HFFc6 (cell line): ENCODE measurements at regions not wholly inside any gene's neighbourhood (a gene's known extent, or its start where the extent isn't known, plus 50 kb on each side); places are given as distances from the start of the nearest gene placed in this dataset.

ENCODE experiments used
- DNase-seq: peaks from one replicate; pipeline ENCODE4 v3.0.0-alpha.2; 2018
- H3K27ac Mint-ChIP-seq: 2 replicates; pipeline ENCODE4 v1.8.0; 2020; ENCODE audit warnings: mild to moderate bottlenecking, mixed read lengths
- H3K27me3 Mint-ChIP-seq: 2 replicates; pipeline ENCODE4 v1.8.0; 2021; ENCODE audit warnings: mild to moderate bottlenecking, moderate library complexity, mixed read lengths; ENCODE audit not compliant: insufficient read depth
- H3K36me3 Mint-ChIP-seq: 2 replicates; pipeline ENCODE4 v1.8.0; 2021; ENCODE audit warnings: low read depth, mixed read lengths
- H3K4me1 Mint-ChIP-seq: 2 replicates; pipeline ENCODE4 v1.8.0; 2020; ENCODE audit warnings: low read depth, mixed read lengths
- H3K4me3 Mint-ChIP-seq: 2 replicates; pipeline ENCODE4 v1.8.0; 2020; ENCODE audit warnings: mild to moderate bottlenecking, moderate library complexity, mixed read lengths
- H3K9me3 Mint-ChIP-seq: 2 replicates; pipeline ENCODE4 v1.8.0; 2020; ENCODE audit warnings: mild to moderate bottlenecking, mixed read lengths
- TF ChIP-seq, protein P1 (sequence below): fragments of 200-600 bp; sonication (generic); IDR thresholded peaks from 2 replicates; pipeline ENCODE4 v1.5.0; 2021; ENCODE audit warnings: antibody characterized with exemption, mild to moderate bottlenecking

DNA sequence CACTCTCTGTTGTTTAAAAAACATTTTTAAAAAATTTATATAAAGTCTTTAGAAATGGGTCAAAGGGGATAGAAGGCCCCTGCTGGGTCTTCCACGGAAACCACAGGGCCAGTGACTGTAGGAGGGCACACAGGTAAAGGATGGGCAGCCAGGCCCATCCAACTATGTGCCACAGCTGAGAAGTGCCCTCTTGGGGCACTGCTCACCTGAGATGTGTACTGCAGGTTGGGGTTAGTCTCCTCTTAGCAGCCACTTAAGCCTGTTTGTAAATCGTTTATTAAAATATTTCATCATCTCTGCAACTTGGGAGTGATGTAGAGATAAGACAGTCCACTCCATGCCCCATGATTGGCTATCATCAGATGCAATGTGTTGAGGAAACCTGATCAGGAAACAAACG, 222.4 kb downstream of the DIRAS2 start:
- no peak overlapping the region for H3K27ac Mint-ChIP-seq
- DNase-seq = no peak
- TF ChIP-seq, protein P1, sequence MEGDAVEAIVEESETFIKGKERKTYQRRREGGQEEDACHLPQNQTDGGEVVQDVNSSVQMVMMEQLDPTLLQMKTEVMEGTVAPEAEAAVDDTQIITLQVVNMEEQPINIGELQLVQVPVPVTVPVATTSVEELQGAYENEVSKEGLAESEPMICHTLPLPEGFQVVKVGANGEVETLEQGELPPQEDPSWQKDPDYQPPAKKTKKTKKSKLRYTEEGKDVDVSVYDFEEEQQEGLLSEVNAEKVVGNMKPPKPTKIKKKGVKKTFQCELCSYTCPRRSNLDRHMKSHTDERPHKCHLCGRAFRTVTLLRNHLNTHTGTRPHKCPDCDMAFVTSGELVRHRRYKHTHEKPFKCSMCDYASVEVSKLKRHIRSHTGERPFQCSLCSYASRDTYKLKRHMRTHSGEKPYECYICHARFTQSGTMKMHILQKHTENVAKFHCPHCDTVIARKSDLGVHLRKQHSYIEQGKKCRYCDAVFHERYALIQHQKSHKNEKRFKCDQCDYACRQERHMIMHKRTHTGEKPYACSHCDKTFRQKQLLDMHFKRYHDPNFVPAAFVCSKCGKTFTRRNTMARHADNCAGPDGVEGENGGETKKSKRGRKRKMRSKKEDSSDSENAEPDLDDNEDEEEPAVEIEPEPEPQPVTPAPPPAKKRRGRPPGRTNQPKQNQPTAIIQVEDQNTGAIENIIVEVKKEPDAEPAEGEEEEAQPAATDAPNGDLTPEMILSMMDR = no peak
- peaks cover 24% of the 10 kb centered on the region for H3K9me3 Mint-ChIP-seq
- no peaks in the 10 kb centered on the region for H3K36me3 Mint-ChIP-seq
- no peaks in the 10 kb centered on the region for H3K4me1 Mint-ChIP-seq
- H3K4me3 Mint-ChIP-seq = no peak overlapping the region
- no peaks in the 10 kb centered on the region; the same call in 1 of the 2 replicates for H3K27me3 Mint-ChIP-seq

DNA sequence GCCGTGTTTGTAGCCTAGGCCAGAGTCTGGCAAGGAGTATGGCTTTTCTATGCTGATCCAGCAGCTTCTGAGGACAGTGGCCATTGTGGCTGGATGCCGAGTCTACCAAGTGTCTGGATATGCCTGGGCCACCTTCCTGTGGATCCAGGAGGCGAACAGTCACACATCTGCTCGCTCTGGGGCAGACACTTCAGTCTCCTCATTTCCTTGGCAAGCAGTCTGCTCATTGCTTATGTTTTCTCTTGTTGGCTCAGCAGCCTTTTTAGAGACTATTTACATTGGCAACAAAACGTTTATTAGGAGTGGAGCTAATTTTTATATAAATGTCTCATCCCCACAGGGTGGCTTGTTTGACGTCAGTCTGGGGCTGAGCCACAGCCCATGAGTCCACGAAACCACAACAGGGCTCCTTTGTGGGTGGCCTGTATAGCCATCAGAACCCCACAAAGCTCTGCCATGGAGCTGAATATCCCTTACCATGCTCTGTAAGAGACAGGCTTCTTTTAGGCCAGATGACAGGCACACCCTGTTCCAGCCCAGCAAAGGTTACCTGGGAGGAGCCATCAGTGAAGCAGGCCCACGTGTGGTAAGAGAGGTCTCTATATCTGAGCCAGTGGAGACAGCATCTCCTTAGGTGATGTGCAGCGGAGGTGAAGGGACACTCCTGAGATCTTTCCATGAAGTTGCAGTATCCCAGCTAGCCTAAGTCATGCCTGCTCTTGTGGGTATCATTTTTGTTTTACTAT, 221.7 kb downstream of the DIRAS2 start:
- H3K36me3 Mint-ChIP-seq = no peaks in the 10 kb centered on the region
- peaks cover 24% of the 10 kb centered on the region for H3K9me3 Mint-ChIP-seq
- no peak for DNase-seq
- H3K27me3 Mint-ChIP-seq = no peaks in the 10 kb centered on the region; the same call in 1 of the 2 replicates
- no peaks in the 10 kb centered on the region for H3K4me1 Mint-ChIP-seq
- no peak overlapping the region for H3K27ac Mint-ChIP-seq
- no peak overlapping the region for H3K4me3 Mint-ChIP-seq
- TF ChIP-seq, protein P1 = no peak

DNA sequence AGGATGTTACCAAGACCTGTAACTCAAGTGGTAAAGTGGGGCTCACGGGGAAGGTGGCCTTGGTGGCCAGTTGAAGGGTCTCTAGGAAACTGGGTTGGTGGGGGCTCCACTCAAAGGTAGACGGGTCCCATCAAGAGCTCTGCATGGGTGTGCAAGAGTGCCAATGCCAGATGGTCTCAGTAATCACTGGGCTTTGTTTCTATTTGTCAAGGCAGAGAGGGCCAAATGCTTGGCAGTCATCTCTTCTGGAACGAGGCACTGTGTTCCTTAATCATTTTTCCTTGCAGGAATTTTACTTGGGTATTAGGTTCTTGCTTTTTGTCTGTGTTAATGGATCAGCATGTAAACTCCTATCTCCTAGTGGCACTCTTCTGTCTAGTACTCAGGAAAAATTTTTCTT, 220.8 kb downstream of the DIRAS2 start:
- Mint-ChIP-seq H3K27me3 (no peaks in the 10 kb centered on the region; the same call in 1 of the 2 replicates), H3K4me3 (no peak overlapping the region), H3K27ac (no peak overlapping the region), H3K4me1 (no peaks in the 10 kb centered on the region), H3K36me3 (no peaks in the 10 kb centered on the region), H3K9me3 (peaks cover 24% of the 10 kb centered on the region)
- TF ChIP-seq, protein P1 = no peak
- no peak for DNase-seq

DNA sequence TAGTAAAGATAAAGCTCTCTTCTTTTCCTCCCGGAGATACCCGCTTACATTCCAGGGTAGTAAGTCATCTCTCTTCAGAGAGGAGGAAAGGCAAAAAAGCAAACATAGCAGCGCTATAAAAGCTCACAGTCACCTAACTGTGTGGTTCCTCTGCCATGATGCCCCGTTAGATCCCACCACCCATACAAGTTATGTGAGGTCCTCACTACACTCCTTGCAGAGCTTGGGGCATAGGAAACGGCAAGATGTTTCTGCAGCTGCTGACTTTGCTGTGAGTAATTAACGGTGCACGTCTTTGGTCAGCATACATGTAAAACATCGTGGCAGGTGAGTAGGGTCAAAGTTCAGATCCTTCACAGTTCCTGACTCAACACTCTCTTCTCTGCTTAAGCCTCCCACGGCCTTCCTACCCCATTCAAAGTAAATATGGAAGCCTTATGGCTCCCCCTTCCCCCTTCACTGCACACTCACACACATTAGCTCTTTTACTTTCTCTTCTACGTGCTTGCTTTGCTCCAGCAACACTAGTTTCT, 218.9 kb downstream of the DIRAS2 start:
- no peak overlapping the region for H3K4me3 Mint-ChIP-seq
- no peak for DNase-seq
- no peaks in the 10 kb centered on the region for H3K36me3 Mint-ChIP-seq
- H3K27me3 Mint-ChIP-seq = no peaks in the 10 kb centered on the region; the same call in 1 of the 2 replicates
- no peak overlapping the region for H3K27ac Mint-ChIP-seq
- TF ChIP-seq, protein P1 = no peak
- H3K9me3 Mint-ChIP-seq = peaks cover 14% of the 10 kb centered on the region
- no peaks in the 10 kb centered on the region for H3K4me1 Mint-ChIP-seq

DNA sequence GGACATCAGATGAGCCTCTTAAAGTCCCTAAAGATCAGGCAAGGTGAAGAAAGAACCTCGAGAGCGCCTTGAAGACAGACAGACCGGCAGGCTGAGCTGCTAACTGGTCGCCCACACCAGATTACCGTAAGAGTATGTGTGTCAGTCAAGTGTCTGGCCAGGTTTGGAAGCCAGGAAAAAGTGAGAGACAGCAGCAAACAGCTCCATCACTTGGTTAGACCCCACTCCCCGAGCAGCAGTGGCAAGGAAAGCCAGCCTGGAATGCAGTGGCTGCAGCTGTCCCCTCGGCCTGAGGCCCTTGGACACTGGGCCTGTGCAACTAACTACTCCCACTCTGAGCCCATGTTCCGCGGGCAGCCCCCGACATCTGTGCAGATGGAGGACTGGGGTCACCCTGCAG, 214.1 kb downstream of the DIRAS2 start:
- no peak for DNase-seq
- H3K9me3 Mint-ChIP-seq = no peaks in the 10 kb centered on the region; the same call in 1 of the 2 replicates
- H3K27me3 Mint-ChIP-seq = no peaks in the 10 kb centered on the region; the same call in 1 of the 2 replicates

More for the DNA sequence above, 214.1 kb downstream of the DIRAS2 start:
- Mint-ChIP-seq H3K27ac (no peak overlapping the region), H3K4me1 (no peaks in the 10 kb centered on the region), H3K36me3 (no peaks in the 10 kb centered on the region), H3K4me3 (no peak overlapping the region)
- TF ChIP-seq, protein P1 = no peak
